Hematopoietic multipotent progenitor cell treated with erythropoietin and hydrocortisone succinate and interleukin-3 and kit ligand, for 8 days (in vitro differentiated cells): ENCODE measurements at regions not wholly inside any gene's neighbourhood (a gene's known extent, or its start where the extent isn't known, plus 50 kb on each side); places are given as distances from the start of the nearest gene placed in this dataset.
"Not testable (repeated sequence)": the region's sequence is repeated elsewhere in the genome, so short reads cannot be mapped to it uniquely, and the experiment has no call there.

Source experiments
- DNase-seq: peaks from one replicate; pipeline ENCODE4 v3.0.0-alpha.2; 2015

DNA sequence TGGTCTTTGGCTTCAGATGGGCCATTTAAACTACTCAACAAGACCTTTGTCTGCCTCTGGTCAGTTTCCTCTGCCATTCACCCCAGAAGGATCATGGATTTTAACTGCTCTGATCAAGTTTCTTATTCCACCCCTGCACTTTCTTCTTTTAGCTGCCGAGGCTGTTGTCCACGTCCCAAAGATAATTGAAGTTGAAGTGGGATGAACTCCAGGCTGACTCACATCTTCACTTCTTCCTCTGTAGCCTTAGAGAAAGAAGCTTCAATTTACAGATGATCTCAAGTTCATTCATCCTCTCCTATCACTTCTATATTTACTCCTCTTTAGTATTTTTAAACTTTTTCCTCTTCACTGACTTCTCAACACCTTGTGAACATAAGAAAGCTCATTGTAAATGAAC, 651.6 kb downstream of the UTRN start:
- DNase-seq = no peak

DNA sequence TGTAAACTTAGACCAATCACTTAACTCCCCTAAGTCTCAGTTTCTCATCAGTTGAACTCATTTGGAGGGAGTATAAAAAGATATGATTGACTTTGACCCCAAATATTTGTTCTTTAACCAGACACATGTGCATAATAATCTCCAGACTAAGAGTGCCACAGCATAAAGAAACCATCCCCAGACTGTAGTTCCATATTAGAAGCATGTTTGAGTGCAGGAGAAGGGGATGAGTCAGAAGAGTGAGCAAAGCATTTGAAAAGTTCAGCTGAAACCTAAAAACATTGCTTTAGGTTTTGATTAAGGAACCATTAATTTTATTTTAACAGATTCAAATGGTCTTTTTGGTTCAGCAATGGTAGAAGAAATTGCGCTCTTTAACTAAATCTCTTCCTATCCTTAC, 654.8 kb downstream of the UTRN start:
- no peak for DNase-seq

DNA sequence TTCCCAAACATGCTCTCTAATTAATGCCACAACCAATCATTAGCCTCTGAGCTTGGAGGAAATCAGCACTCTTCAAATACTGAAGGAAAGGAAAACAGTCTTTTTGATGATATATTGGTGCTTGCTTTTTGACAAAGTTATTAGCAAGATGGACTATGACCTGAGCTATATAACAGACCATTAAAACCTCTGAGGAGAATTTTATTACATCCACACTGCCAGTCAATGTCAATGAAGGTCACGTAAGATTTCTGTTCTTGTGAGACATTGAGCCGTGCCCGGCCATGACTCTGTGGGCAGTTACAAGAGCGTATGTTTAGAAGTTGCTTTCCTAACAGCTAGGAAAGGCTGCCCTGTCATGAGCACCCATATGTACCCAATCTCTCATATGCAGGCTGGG, 659.0 kb downstream of the UTRN start:
- DNase-seq = no peak

DNA sequence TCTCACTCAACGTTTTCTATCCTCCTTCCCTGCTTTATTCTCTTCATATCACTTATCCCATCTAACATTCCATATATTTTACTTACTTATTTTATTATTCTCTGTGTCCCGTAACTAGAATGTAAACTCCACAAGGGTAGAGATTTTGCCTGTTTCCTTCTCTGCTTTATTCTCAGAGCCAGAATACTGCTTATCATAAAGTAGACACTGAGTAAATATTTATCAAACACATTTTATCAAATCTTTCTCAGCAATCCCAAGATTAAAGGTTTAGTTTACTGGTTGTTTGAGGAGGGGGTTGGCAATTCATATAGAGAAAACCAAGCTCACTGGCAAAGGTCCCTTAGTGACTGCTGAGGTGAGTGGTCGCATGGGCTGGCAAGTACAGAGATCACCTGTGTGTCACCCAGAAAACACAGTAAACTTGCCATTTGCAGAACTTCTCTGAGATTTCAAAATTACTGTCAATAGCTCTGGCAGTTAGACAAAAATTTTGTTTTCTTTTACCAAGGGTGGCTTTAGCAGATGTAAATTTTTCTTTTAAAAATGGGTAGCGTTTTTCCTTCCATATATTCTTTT, 662.4 kb downstream of the UTRN start:
- DNase-seq = no peak

DNA sequence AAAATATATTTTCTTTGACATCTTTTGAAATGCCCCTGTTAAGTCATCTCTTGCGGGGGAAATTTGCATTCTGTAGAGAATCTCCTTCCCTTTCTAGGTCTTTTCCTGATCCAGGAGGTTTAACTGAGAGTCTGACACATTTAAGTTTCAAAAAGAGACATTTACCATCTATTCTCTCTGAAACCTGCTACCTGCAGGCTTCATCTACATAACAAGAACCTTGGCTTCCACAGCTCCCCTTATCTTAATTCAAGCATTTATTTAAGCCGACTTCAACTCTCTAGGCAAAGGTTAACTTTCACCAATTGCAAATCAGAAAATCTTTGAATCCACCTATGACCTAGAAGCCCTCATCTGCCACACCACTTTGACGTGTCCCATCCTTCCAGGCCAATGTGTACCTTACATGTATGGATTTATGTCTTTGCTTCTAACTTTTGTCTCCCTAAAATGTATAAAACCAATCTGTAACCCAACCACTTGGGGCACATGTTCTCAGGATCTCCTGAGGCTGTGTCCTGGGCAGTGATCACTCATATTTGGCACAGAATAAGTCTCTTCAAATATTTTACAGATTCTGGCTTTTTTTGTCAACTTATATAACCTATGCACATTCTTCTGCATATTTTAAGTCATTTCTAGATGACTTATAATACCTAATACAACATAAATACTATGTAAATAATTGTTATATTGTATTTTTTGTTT, 666.7 kb downstream of the UTRN start:
- DNase-seq = no peak

DNA sequence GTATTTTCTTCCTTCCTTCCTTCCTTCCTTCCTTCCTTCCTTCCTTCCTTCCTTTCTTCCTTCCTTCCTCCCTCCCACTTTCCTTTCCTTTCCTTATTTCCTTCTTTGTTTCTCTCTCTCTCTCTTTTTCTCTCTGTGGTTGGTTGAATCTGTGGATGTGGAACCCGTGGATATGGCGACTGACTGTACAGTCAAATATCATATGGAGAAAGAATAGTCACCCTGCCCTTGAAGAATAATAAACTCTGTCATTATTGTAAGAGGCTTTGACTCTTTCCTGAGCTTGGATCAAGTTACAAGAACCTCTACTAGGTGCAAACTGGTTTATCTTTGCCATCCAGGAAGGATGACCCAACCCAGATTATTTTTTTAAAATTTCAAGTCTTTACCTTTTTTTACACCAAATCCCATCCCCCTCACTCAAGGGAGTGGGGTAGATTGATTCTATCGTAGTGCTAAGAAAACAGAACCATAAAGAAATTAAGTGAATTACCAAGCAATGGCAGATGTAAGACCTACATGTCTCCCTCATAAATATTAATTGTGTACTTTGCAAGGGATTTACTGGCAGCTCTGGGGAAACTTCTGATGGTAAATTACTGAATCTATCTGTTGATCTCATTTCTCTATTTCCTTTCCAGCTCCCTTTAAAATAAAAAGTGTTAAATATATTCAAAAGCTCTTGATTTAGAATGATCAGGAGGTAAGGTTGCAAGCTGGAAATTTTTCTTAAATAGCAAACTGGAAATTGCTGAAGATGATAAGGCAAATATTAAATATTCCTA, 667.5 kb downstream of the UTRN start:
- DNase-seq = no peak

DNA sequence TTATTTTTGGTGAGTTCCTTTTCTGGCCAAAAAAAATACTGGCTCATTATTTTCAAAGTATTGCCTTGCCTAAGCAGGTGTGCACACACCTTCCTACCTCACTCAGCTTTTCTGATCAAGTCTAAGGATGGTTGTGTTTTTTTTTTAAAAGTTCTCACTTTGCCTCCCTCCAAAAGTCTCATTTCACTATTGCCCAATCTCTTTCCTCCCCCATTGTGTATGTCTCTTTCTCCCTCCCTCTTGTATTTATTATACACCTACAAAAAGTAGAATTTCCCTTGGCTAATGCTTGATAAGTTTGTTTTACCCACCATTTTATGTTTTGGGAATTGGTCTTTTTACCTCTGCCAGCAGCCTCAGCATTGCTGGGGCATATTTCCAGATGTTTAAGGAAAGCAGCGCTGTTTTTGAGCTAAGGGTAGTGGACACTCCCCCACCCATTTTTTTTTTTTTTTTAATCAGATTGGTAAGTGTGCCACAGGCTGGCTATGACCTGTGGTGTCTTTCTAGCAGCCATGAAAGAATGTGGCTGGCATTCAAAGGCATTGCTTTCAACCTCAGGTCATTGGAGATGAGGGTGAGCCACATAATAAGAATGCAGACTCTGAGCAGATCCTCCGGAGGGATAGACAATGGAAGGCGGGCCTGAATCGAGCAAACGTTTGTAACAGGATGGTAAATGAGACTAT, 668.6 kb downstream of the UTRN start:
- no peak for DNase-seq

DNA sequence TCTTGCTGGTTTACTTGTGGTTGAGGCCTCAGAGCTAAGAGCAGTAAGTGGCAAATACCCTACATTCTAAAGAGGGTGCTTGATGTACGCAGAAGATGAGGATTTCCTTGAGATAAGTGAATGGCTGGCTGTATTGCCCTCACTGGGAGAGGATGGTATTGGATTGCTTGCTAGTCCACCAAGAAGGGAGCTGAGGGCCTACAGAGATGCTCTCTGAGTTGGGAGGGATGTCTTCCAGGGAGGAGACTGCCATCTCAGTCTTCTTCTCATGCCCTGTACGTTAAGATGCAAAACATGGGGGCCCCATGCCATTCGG, 669.1 kb downstream of the UTRN start:
- DNase-seq = no peak

DNA sequence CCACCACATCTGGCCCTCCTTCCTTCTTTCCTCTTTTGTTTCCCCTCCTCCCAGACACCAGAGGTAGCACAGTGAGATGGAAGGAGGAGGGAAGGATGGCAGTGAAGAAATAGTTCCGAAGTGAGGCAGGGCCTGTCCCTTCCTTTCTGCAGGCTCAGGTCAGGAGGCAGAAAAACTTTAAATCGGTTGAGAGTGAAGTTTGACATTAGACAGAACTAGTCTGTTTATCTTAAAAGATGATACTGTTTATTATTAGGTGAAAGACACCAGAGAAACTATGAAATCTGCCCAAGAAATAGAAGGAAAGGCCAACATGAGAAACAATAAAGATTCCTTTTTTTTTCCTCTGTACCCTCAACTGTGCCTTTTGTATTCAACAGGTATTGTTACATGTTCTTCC, 670.3 kb downstream of the UTRN start:
- DNase-seq = no peak

DNA sequence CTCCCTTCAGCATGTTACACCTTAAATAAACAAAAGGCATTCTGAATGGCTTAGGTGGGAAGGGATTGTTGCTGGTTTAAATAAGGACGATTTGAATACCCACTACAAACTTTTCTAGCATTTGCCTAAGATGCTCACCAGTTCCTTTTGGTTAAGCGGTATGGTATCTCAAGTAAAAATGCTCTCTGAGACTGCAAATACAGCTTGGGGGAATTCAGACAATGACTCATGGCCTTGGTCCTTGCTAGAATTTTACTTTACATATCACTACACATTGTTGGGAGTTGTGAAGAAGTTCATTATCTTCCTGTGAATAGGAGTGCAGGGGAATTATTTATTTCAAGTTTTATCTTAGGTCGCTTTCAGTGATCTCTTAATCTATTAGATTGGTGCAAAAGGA, 670.7 kb downstream of the UTRN start:
- DNase-seq = no peak

DNA sequence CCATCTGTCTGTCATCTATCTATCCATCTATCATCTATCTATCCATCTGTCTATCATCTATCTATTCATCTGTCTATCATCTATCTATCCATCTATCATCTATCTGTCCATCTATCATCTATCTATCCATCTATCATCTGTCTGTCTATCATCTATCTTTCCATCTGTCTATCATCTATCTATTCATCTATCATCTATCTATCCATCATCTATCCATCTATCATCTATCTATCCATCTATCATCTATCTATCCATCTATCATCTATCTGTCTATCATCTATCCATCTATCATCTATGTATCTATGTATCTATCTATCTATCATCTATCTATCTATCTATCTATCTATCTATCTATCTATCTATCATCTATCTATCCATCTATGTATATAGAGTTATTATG, 671.6 kb downstream of the UTRN start:
- DNase-seq = not testable (repeated sequence)

DNA sequence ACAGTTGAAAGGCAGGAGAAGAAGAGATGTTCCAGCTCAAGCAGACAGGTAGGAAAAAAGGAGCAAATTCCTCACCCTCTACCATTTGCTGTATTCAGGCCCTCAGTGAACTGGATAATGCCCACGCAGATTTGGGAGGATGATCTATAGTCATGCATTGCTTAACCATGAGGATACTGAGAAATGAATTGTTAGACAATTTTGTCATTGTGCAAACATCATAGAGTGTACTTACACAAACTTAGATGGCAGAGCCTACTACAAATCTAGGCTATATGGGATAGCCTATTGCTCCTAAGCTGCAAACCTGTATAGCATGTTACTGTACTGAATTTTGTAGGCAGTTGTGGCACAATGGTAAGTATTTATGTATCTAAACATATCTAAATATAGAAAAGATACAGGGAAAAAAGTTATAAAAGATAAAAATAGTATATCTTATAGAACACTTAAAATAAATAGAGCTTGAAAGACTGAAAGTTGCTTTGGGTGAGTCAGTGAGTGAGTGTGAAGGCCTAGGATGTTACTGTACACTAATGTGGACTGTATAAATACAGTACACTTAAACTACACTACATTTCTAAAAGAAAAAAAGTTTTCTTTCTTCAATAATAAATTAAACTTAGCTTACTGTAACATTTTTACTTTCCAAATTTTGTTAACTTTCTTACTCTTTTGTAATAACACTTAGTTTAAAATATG, 672.3 kb downstream of the UTRN start:
- DNase-seq = no peak

DNA sequence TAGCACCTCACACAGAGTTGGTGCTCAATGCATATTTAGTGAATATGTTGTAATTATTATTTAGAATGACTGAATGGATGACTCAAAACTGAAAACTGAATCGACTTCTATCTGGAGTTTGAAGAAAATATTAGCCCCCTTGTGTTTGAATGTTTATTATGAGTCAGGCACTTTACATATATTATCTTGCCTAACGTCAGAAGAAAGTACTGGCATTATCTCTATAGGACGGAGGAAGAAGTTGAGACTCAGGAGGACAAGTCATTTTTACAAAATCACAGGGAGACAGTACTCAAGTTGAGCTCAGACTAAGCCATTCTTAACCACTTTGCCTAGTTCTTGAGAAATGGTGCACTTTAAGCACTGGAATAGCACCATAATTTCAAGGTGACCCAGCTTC, 684.0 kb downstream of the UTRN start:
- DNase-seq = no peak

DNA sequence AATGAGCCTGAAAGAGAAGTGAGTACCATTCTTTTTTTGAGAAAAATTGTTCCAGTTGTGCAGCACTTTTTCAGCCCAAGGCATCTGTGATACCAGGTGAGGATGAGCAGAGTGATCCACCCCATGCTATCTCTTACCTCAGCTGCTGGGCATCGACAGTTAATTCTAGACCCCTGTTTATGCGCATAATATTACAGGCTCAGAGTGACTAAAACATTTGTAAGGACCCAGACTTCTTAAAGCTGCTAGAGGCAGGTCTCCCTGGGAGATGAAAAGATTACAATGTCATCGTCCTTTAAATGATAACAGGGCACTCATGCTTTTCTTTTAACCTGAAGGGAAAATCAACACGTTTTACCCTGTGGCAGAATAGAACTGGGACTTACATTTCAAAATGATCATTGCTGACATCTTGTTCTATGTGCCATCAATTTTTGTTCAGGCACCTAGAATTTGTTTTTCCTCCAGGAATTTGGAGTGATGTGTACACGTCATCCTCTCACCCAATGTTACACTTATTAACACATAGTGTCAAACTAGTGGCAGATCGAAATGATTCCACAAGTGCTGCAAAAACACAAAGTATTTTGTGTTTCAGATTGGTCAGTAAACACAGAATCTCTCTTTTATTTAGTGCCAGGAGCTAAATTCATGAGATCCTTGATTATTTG, 684.6 kb downstream of the UTRN start:
- DNase-seq = no peak

DNA sequence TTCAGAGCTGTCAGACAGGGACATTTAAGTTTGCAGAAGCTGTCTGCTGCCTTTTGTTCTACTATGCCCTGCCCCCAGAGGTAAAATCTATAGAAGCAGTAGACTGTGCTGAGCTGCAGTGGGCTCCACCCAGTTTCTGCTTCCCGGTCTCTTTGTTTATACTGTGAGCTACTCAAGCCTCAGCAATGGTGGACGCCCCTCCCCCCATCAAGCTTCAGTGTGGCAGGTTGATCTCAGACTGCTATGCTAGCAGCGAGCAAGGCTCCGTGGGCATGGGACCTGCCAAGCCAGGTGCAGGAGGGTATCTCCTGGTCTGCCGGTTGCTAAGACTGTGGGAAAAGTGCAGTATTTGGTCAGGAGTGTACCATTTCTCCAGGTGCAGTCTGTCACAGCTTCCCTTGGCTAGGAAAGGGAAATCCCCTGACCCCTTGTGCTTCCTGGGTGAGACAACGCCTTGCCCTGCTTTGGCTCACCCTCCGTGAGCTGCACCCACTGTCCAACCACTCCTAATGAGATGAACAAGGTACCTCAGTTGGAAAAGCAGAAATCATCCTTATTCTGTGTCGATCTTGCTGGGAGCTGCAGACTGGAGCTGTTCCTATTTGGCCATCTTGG, 692.2 kb downstream of the UTRN start:
- not testable (repeated sequence) for DNase-seq

DNA sequence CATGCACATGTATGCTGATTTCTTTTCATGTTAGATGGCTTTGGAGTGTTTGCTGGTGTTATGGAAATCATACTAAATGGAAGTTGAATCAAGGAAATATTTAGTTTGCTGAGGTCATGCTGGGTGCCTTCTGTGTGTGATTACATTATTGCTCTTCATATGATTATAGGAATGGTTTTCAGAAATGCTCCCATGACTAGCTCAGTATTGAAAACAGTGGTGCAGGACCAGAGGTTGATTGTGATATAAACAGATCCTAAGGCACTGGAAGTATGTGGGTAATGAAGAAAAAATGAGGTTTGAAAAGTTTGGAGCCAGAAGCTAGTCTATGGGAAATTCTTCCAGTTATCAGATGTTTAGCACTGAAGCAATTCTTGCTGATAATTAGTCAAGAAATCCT, 693.1 kb downstream of the UTRN start:
- no peak for DNase-seq

DNA sequence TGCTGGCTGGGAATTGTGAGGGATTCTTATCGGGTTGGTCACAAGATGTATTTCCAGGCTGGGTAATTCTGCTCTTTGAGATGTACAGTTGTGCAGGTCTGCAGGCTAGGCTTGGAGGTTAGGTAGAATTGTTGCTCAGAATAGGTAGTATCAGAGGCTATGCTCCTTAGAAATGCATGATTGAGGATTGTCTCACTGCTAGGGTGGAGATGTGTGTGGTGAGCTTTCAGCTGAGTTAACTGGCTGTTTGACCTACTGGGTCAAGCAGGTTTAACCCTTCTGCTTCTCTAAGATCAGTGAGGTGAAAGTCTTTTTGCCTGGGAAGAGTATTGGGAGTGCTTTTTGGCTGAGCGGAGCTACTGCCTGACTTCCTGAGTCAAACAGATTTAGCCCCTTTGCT, 701.1 kb downstream of the UTRN start:
- DNase-seq = no peak

DNA sequence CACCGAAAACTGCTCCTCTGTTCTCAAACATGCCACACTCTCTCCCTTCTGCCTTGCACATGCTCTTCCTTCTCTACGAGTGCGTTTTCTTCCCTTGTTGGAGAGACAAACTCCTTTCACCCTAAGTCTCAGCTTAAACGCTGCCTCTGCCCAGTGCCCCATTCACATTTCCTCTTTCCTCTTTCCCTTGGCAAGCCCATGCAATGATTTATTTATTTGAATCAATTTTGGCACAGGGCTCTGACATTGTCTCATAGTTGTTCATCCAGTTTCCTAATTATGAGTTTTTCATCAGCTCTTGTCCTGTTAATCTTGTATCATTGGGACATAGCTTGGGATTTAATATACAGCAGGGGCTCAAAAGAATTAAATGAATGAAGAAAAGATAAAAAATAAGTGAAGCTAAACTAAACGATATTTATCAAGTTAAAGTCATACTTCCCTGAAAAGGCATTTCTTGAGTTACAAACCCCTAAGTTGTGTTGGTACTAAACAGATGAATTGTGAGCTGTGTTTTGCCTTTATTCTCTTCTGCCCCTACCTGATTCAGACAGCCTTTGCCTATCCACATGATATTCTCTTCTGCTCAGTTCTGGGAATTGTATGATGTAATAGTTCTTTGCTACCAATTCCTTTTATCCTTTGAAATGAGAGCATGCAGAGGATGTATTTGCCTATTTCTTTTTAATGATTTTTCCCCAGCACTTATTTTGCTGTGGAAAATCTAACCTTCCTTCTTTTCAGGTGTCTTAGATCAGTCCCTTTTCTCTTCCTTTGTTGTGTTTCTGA, 704.4 kb downstream of the UTRN start:
- no peak for DNase-seq

DNA sequence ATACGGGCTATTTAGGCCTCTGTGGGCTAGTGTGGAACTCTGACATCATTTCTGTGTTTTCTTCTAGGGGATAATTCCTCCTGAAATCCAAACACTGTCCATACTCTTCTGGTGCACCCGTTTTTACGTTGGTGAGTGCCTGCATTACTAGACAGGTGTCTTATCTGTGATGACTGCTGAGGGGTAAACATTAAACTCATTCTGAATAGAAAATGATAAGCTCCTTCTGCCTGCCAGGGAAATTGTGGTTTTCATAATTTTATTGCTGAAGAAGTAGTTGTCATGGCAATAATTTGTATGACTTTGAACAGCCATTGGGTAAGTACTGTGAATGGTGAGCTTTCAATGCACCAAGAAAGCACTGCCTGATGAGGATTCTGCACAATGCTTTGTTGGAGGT, 705.6 kb downstream of the UTRN start:
- DNase-seq = peak; percentile 17

DNA sequence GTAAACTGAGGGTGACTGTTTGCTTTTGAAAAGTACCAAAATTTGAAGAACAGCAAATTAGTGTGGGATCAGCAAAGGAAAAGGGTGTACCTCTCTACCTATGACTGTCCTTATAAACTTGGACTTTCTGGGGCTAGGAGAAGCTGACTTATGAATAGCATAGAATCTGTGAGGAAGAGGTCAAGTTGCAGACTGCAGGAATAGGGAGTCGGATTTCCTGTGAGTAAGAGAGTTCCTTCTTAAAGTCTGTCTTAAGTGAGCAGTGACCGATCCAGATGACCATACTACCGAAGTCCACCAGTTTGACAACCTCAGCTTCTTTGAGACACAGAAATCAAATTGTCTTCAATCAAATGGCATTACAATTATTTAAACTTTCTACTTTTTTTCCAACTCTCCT, 708.7 kb downstream of the UTRN start:
- no peak for DNase-seq

DNA sequence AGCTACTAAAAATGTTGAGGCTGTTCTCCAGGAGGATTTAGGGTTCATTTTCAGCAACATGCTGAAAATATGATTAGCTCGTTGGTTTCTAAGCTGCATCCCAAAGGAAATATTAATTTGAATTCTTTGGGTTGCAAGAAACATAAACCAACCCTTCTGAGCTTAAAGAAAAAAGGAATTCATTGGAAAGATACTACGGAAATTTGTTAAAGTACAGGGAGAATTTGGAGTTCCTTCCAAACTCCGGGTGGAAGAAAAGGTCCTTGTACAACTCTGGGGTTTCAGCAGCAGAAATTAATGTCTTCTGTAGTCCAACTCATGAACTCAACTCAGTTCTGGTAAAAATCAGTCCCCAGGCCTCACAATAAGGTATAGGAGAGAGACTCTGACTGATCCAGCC, 712.9 kb downstream of the UTRN start:
- DNase-seq = no peak
